ENCODE measurements at regions not wholly inside any gene's neighbourhood (a gene's known extent, or its start where the extent isn't known, plus 50 kb on each side); places are given as distances from the start of the nearest gene placed in this dataset.

DNA sequence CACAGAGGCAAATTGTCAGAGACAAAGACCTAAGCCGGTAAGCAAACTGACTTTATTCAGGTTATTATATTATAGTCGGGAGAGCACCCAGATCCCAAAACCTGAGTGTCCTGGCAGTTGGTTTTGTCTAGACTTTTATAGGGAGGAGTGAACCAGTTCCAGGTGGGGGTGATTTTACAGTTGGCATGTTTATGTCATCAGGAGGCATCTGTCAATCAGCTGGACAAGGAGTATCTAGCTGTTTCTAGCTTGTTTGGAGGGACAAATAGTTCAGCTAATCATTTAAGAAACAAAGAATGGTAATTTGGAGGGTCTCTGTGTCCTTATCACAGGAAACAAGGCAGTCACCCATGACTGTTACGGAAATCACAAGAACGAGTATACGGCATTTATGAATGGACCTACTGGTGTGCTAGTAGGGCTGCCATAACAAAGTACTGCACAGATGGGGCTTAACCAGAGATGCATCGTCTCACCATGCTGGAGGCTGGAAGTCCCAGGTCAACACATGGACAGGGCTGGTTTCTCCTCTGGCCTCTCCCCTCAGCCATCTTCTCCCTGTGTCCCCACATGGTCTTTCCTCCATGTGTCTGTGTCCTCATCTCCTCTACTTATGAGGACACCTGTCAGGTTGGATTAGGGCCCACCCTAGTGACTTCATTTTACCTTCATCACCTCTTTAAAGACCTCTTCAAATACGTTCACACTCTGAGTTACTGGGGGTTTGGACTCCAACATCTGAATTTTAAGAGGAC is 122.7 kb downstream of the LY86 start:
- no peak for ATAC-seq

DNA sequence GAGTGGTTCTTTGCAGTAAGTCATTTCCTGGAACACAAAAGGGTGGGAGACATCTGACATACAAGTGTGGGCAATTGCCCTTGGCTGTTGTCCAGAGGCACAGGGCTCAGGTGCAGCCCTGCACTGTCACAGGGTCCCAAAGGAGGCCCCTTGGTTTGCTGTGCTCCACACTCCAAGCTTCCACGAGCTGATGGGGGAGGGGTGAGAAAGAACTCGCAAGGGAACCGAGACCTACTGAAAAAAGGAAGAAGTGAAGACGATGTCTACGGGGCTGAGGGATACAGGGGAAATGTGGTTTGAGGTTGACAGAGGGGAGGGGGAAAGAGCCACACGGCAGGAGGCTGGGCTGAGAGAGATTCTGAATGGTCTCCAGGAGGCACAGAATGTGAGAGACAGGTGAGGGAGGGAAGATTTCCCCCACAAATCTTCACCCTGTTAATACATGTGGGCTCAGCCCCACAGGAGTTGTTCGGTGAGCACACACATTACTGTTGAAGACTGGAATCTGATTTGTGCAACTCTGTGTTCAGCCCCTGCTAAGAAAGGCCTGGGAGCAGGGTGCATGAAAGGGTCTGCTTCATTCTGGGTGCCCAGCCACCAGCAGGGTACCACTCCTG is 123.4 kb downstream of the LY86 start:
- DNase-seq (ENCODE audit: low spot score) (no peak), ATAC-seq (no peak)
- H3K27ac ChIP-seq (ENCODE audit: low read depth) = no peak overlapping the region
- H3K27me3 ChIP-seq (ENCODE audit: insufficient read depth) = no peaks in the 10 kb centered on the region
- H3K4me3 ChIP-seq = no peak overlapping the region
- H3K4me1 Mint-ChIP-seq = peaks cover 29% of the 10 kb centered on the region
- H3K79me2 ChIP-seq (replicated peaks; ENCODE audit: insufficient read depth) = no peaks in the 10 kb centered on the region
- H3K36me3 Mint-ChIP-seq (ENCODE audit: low read depth) = no peaks in the 10 kb centered on the region
- H3K4me3 Mint-ChIP-seq = no peak overlapping the region
- no peaks in the 10 kb centered on the region for H3K9me3 Mint-ChIP-seq
- H3K4me2 ChIP-seq = no peak overlapping the region
- H3F3A ChIP-seq (replicated peaks; ENCODE audit: low read depth) = no peaks in the 10 kb centered on the region
- no peaks in the 10 kb centered on the region for H4K20me1 ChIP-seq (replicated peaks; ENCODE audit: insufficient read depth)
- peaks cover 10% of the 10 kb centered on the region; the same call in 1 of the 2 replicates for H3K9me2 ChIP-seq (ENCODE audit: insufficient read depth)
- H3K36me3 ChIP-seq (ENCODE audit: insufficient read depth) = no peaks in the 10 kb centered on the region
- no peak overlapping the region for H2AFZ ChIP-seq
- no peak overlapping the region for H3K27ac Mint-ChIP-seq
- H3K27me3 Mint-ChIP-seq (ENCODE audit: insufficient read depth, low read depth, poor library complexity) = peaks cover 12% of the 10 kb centered on the region
- peaks cover 4% of the 10 kb centered on the region for H3K4me1 ChIP-seq (ENCODE audit: insufficient read depth)
- TF ChIP-seq NANOG (IDR thresholded peaks at IDR 0.05; ENCODE audit: borderline replicate concordance) (no peak), ZNF331 (CRISPR knock-in tag; IDR thresholded peaks at IDR 0.05; ENCODE audit: low read depth) (no peak), STAT1 (IDR thresholded peaks at IDR 0.05; ENCODE audit: unreplicated experiment) (no peak)
- TF ChIP-seq, protein P1, sequence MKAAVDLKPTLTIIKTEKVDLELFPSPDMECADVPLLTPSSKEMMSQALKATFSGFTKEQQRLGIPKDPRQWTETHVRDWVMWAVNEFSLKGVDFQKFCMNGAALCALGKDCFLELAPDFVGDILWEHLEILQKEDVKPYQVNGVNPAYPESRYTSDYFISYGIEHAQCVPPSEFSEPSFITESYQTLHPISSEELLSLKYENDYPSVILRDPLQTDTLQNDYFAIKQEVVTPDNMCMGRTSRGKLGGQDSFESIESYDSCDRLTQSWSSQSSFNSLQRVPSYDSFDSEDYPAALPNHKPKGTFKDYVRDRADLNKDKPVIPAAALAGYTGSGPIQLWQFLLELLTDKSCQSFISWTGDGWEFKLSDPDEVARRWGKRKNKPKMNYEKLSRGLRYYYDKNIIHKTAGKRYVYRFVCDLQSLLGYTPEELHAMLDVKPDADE (IDR thresholded peaks at IDR 0.05) = no peak

More for the DNA sequence above, 122.7 kb downstream of the LY86 start:
- Histone ChIP-seq H3F3A (replicated peaks; ENCODE audit: low read depth) (no peaks in the 10 kb centered on the region), H3K9me2 (ENCODE audit: insufficient read depth) (peaks cover 10% of the 10 kb centered on the region; the same call in 1 of the 2 replicates), H3K27me3 (ENCODE audit: insufficient read depth) (no peaks in the 10 kb centered on the region), H3K36me3 (ENCODE audit: insufficient read depth) (no peaks in the 10 kb centered on the region), H3K27ac (ENCODE audit: low read depth) (no peak overlapping the region), H2AFZ (no peak overlapping the region), H3K79me2 (replicated peaks; ENCODE audit: insufficient read depth) (no peaks in the 10 kb centered on the region), H3K4me2 (no peak overlapping the region), H3K4me3 (no peak overlapping the region), H3K4me1 (ENCODE audit: insufficient read depth) (peaks cover 4% of the 10 kb centered on the region), H4K20me1 (replicated peaks; ENCODE audit: insufficient read depth) (no peaks in the 10 kb centered on the region)
- DNase-seq (ENCODE audit: low spot score) = no peak
- H3K27ac Mint-ChIP-seq = no peak overlapping the region
- peaks cover 29% of the 10 kb centered on the region for H3K4me1 Mint-ChIP-seq
- no peaks in the 10 kb centered on the region for H3K9me3 Mint-ChIP-seq
- H3K27me3 Mint-ChIP-seq (ENCODE audit: insufficient read depth, low read depth, poor library complexity) = peaks cover 12% of the 10 kb centered on the region
- TF ChIP-seq, protein P2, sequence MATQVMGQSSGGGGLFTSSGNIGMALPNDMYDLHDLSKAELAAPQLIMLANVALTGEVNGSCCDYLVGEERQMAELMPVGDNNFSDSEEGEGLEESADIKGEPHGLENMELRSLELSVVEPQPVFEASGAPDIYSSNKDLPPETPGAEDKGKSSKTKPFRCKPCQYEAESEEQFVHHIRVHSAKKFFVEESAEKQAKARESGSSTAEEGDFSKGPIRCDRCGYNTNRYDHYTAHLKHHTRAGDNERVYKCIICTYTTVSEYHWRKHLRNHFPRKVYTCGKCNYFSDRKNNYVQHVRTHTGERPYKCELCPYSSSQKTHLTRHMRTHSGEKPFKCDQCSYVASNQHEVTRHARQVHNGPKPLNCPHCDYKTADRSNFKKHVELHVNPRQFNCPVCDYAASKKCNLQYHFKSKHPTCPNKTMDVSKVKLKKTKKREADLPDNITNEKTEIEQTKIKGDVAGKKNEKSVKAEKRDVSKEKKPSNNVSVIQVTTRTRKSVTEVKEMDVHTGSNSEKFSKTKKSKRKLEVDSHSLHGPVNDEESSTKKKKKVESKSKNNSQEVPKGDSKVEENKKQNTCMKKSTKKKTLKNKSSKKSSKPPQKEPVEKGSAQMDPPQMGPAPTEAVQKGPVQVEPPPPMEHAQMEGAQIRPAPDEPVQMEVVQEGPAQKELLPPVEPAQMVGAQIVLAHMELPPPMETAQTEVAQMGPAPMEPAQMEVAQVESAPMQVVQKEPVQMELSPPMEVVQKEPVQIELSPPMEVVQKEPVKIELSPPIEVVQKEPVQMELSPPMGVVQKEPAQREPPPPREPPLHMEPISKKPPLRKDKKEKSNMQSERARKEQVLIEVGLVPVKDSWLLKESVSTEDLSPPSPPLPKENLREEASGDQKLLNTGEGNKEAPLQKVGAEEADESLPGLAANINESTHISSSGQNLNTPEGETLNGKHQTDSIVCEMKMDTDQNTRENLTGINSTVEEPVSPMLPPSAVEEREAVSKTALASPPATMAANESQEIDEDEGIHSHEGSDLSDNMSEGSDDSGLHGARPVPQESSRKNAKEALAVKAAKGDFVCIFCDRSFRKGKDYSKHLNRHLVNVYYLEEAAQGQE (IDR thresholded peaks at IDR 0.05; ENCODE audit: unreplicated experiment) = no peak
- no peak for TF ChIP-seq CREB1 (CRISPR knock-in tag; IDR thresholded peaks at IDR 0.05; ENCODE audit: low read depth)
- TF ChIP-seq, protein P1 (IDR thresholded peaks at IDR 0.05) = no peak
- no peak overlapping the region for H3K4me3 Mint-ChIP-seq
- H3K36me3 Mint-ChIP-seq (ENCODE audit: low read depth) = no peaks in the 10 kb centered on the region
